ENCODE measurements at regions not wholly inside any gene's neighbourhood (a gene's known extent, or its start where the extent isn't known, plus 50 kb on each side); places are given as distances from the start of the nearest gene placed in this dataset.
A peak's percentile ranks its signal among the peaks of the same experiment; 100 is the strongest.
"Not testable (repeated sequence)": the region's sequence is repeated elsewhere in the genome, so short reads cannot be mapped to it uniquely, and the experiment has no call there.

DNA sequence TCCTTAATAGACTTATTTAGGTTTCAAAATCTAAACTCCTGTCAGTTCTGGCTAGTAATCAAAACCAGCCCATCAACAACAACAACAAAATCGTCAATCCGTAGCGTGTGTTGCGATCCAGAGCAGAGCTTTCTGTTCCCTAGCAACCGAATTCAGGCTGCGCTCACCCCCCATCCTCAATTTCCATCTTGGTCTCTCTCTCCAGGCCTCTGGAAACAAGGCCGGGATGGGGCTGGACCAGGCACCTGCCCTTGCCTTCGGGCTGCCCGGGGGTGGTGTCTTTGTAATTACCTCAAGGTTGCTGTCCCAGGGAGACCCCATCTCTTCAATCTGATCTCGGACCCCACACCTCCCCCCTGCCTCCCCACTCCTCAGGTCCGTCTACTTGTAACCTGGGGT is 1341.5 kb downstream of the BRD1 start:
- H3K27me3 ChIP-seq: peaks cover 15 to 64% (median 35%) of the 10 kb centered on the region in 3 donors
- WGBS, 5 donors: 46 to 65% (median 55%) methylated on average over 11 of the region's 11 CpGs
- no peaks in the 10 kb centered on the region for H3K9me3 ChIP-seq
- no peaks in the 10 kb centered on the region for H3K36me3 ChIP-seq
- no peak overlapping the region for H3K27ac ChIP-seq
- H3K4me3 ChIP-seq: no peak overlapping the region
- TF ChIP-seq POLR2AphosphoS5 (IDR thresholded peaks at IDR 0.05): no peak
- no peak for TF ChIP-seq CTCF (IDR thresholded peaks at IDR 0.05)
- no peak for TF ChIP-seq POLR2A (IDR thresholded peaks at IDR 0.05)
- no peak for TF ChIP-seq EP300 (IDR thresholded peaks at IDR 0.05)
- intact Hi-C loops (cut with DNase I; ENCODE audit: low total_unique reads): no loop called here
- peaks cover 0 to 22% (median 14%) of the 10 kb centered on the region in 4 donors for H3K4me1 ChIP-seq
- DNase-seq: no peak

- no peak for DNase-seq
- Histone ChIP-seq H3K27ac (no peak overlapping the region), H3K4me1 (peaks cover 0 to 15% (median 10%) of the 10 kb centered on the region in 4 donors), H3K36me3 (no peaks in the 10 kb centered on the region), H3K27me3 (peaks cover 11 to 61% (median 28%) of the 10 kb centered on the region in 3 donors), H3K9me3 (no peaks in the 10 kb centered on the region), H3K4me3 (no peak overlapping the region)
- TF ChIP-seq POLR2A (IDR thresholded peaks at IDR 0.05) (no peak), EP300 (IDR thresholded peaks at IDR 0.05) (no peak), POLR2AphosphoS5 (IDR thresholded peaks at IDR 0.05) (no peak), CTCF (IDR thresholded peaks at IDR 0.05) (no peak)
- intact Hi-C loops (cut with DNase I; ENCODE audit: low total_unique reads): no loop called here
- 32 to 51% (median 41%) methylated on average over 18 to 22 of the region's 22 CpGs for WGBS, 5 donors
These were observed 1342.2 kb downstream of the BRD1 start for GRCh38 chr22:48485149-48486133.

GRCh38 chr22:48483764-48484528 is 1343.7 kb downstream of the BRD1 start:
- WGBS, 5 donors: 49 to 54% (median 52%) methylated on average over 12 of the region's 12 CpGs
- Histone ChIP-seq H3K4me1 (peaks cover 0 to 4% (median 0%) of the 10 kb centered on the region in 4 donors), H3K27ac (no peak overlapping the region), H3K4me3 (no peak overlapping the region), H3K9me3 (no peaks in the 10 kb centered on the region), H3K36me3 (no peaks in the 10 kb centered on the region), H3K27me3 (peaks cover 10 to 49% (median 15%) of the 10 kb centered on the region in 3 donors)
- intact Hi-C loops (cut with DNase I; ENCODE audit: low total_unique reads): no loop called here
- TF ChIP-seq POLR2AphosphoS5 (IDR thresholded peaks at IDR 0.05) (no peak), CTCF (IDR thresholded peaks at IDR 0.05) (no peak), EP300 (IDR thresholded peaks at IDR 0.05) (no peak), POLR2A (IDR thresholded peaks at IDR 0.05) (no peak)
- no peak for DNase-seq

DNA sequence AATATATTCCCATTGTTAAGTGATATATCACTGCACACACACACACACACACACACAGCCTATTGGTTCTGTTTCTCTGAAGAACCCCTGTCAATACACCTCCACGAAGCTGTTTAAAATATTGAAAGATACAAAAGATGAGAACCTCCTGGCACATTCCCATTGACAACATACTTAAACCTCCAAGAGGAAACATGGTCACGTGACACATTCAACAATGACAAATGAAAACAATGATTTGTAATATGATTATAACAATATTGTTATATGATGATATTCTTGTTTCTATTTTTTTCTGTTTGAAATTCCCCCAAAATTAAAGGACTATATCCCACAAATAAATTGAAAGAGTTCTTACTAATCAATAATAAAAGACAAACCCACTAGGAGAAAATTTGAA is 1344.9 kb downstream of the BRD1 start:
- no peak for TF ChIP-seq EP300 (IDR thresholded peaks at IDR 0.05)
- TF ChIP-seq POLR2AphosphoS5 (IDR thresholded peaks at IDR 0.05): no peak
- no peak for TF ChIP-seq POLR2A (IDR thresholded peaks at IDR 0.05)
- no peak for TF ChIP-seq CTCF (IDR thresholded peaks at IDR 0.05)
- Histone ChIP-seq H3K36me3 (no peaks in the 10 kb centered on the region), H3K4me1 (no peaks in the 10 kb centered on the region), H3K9me3 (no peaks in the 10 kb centered on the region), H3K4me3 (no peak overlapping the region), H3K27ac (no peak overlapping the region), H3K27me3 (peaks cover 0 to 48% (median 4%) of the 10 kb centered on the region in 3 donors)
- intact Hi-C loops (cut with DNase I; ENCODE audit: low total_unique reads): no loop called here
- WGBS, 5 donors: 61 to 75% (median 71%) methylated on average over 2 of the region's 2 CpGs
- no peak for DNase-seq

- H3K36me3 ChIP-seq; H3K9me3 ChIP-seq; H3K4me3 ChIP-seq; H3K4me1 ChIP-seq; intact Hi-C loops (cut with DNase I; ENCODE audit: low total_unique reads); H3K27ac ChIP-seq: not testable (repeated sequence)
- 90 to 95% (median 94%) methylated on average over 11 of the region's 11 CpGs for WGBS, 5 donors
- H3K27me3 ChIP-seq: peaks cover 0 to 47% (median 0%) of the 10 kb centered on the region in 3 donors
- DNase-seq: peak in 1 of 2 donors; percentile 17
These were observed 1345.5 kb downstream of the BRD1 start for GRCh38 chr22:48482198-48482597.
